ENCODE measurements at regions not wholly inside any gene's neighbourhood (a gene's known extent, or its start where the extent isn't known, plus 50 kb on each side); places are given as distances from the start of the nearest gene placed in this dataset.

DNA sequence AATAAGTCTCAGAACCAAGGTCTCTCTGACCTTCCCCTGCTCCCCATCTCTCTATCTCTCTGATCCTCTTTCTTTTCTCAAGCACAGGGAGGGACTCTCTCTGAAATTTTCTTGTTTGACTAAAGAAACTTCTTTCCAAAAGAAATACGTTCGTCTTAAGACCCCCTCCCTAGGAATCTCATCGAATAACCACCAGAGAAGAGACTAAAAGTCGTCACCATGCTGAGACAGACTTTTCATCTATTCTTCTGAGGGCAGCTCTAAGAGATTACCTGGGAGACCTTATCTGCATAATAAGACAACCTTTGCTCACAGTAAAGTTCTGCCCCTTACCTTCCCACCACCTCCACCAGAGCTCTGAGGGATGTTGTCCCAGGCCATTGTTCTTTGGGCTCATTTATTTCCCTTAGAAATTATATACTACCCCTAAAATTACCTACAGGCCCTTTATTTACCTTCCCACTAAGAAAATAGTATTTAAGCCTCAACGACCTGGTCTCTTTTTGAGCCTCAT lies 133.7 kb upstream of the EEF2KMT start:
- TF ChIP-seq POLR2A (IDR thresholded peaks at IDR 0.05) (no peak), POLR2AphosphoS5 (IDR thresholded peaks at IDR 0.05) (no peak)
